ENCODE measurements at regions not wholly inside any gene's neighbourhood (a gene's known extent, or its start where the extent isn't known, plus 50 kb on each side); places are given as distances from the start of the nearest gene placed in this dataset.

- intact Hi-C loops (cut with micrococcal nuclease): no loop called here
- Mint-ChIP-seq H3K27me3 (no peaks in the 10 kb centered on the region), H3K4me3 (no peak overlapping the region), H3K4me1 (no peaks in the 10 kb centered on the region), H3K27ac (no peak overlapping the region), H3K36me3 (ENCODE audit: low read depth) (no peaks in the 10 kb centered on the region), H3K9me3 (peaks cover 4% of the 10 kb centered on the region)
- CTCF ChIA-PET: no interaction called here
- ATAC-seq (ENCODE audit: low read depth): no peak
- POLR2A ChIA-PET: no interaction called here
- no peak for DNase-seq
- TF ChIP-seq, protein P1, sequence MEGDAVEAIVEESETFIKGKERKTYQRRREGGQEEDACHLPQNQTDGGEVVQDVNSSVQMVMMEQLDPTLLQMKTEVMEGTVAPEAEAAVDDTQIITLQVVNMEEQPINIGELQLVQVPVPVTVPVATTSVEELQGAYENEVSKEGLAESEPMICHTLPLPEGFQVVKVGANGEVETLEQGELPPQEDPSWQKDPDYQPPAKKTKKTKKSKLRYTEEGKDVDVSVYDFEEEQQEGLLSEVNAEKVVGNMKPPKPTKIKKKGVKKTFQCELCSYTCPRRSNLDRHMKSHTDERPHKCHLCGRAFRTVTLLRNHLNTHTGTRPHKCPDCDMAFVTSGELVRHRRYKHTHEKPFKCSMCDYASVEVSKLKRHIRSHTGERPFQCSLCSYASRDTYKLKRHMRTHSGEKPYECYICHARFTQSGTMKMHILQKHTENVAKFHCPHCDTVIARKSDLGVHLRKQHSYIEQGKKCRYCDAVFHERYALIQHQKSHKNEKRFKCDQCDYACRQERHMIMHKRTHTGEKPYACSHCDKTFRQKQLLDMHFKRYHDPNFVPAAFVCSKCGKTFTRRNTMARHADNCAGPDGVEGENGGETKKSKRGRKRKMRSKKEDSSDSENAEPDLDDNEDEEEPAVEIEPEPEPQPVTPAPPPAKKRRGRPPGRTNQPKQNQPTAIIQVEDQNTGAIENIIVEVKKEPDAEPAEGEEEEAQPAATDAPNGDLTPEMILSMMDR (IDR thresholded peaks at IDR 0.05): no peak
These were observed 500.2 kb upstream of the ADAMTS16 start for GRCh38 chr5:4639946-4640345.

DNA sequence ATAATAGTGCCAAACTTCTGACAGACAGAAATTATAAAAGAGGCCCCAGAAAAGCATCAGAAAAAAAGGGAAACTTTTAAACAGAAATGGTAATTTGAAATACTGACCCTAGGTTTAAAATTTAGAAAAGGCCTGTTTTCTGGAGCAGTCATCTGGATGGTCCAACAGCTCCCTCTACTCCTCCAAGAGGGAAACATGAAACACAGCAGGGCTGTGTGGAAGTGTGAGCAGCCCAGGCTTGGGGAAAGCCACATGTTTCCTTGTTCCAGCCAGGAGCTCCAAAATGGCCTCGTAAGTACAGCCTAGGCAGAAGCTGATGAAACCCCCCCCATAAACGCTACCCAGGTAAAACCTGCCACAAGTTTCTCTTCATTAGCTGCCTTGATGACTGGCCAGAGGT, 499.3 kb upstream of the ADAMTS16 start:
- Mint-ChIP-seq H3K27ac (no peak overlapping the region), H3K36me3 (ENCODE audit: low read depth) (no peaks in the 10 kb centered on the region), H3K4me1 (no peaks in the 10 kb centered on the region), H3K9me3 (peaks cover 4% of the 10 kb centered on the region), H3K27me3 (no peaks in the 10 kb centered on the region), H3K4me3 (no peak overlapping the region)
- POLR2A ChIA-PET: no interaction called here
- no peak for ATAC-seq (ENCODE audit: low read depth)
- CTCF ChIA-PET: no interaction called here
- TF ChIP-seq, protein P1 (IDR thresholded peaks at IDR 0.05): no peak
- intact Hi-C loops (cut with micrococcal nuclease): no loop called here
- DNase-seq: no peak

GRCh38 chr5:4642525-4642924, 497.6 kb upstream of the ADAMTS16 start:
- ATAC-seq (ENCODE audit: low read depth) (no peak), DNase-seq (no peak)
- ChIA-PET CTCF (no interaction called here), POLR2A (no interaction called here)
- peaks cover 4% of the 10 kb centered on the region for H3K9me3 Mint-ChIP-seq
- no peaks in the 10 kb centered on the region for H3K4me1 Mint-ChIP-seq
- intact Hi-C loops (cut with micrococcal nuclease): no loop called here
- H3K36me3 Mint-ChIP-seq (ENCODE audit: low read depth): no peaks in the 10 kb centered on the region
- TF ChIP-seq, protein P1 (IDR thresholded peaks at IDR 0.05): no peak
- H3K27me3 Mint-ChIP-seq: no peaks in the 10 kb centered on the region
- no peak overlapping the region for H3K4me3 Mint-ChIP-seq
- H3K27ac Mint-ChIP-seq: no peak overlapping the region

- TF ChIP-seq, protein P1 (IDR thresholded peaks at IDR 0.05): no peak
- ChIA-PET CTCF (no interaction called here), POLR2A (no interaction called here)
- Mint-ChIP-seq H3K4me3 (no peak overlapping the region), H3K4me1 (no peaks in the 10 kb centered on the region), H3K9me3 (peaks cover 4% of the 10 kb centered on the region), H3K27me3 (no peaks in the 10 kb centered on the region), H3K36me3 (ENCODE audit: low read depth) (no peaks in the 10 kb centered on the region), H3K27ac (no peak overlapping the region)
- ATAC-seq (ENCODE audit: low read depth) (no peak), DNase-seq (no peak)
- intact Hi-C loops (cut with micrococcal nuclease): no loop called here
These were observed 496.9 kb upstream of the ADAMTS16 start for GRCh38 chr5:4643190-4643589.

DNA sequence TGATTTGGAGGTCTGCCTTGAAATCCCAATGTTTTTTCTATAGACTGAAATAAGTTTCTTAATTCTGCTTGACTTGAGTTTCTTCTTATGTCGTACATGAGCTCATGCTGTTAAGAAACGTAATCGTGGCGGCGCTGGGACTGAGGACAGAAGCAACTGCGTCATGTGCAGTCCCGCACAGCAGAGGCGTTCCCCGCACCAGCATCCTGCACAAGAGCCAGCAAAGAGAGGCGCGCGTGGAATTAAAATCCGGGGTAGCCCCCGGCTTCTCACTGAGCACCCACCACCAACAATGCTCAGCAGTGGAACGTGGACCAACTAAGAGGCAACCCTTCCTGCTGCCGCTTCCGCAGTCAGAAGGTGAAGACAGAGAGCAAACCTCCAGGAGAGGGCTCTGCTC, 496.2 kb upstream of the ADAMTS16 start:
- ATAC-seq (ENCODE audit: low read depth) (no peak), DNase-seq (no peak)
- peaks cover 4% of the 10 kb centered on the region for H3K9me3 Mint-ChIP-seq
- no peaks in the 10 kb centered on the region for H3K36me3 Mint-ChIP-seq (ENCODE audit: low read depth)
- H3K4me3 Mint-ChIP-seq: no peak overlapping the region
- intact Hi-C loops (cut with micrococcal nuclease): no loop called here
- POLR2A ChIA-PET: no interaction called here
- no peaks in the 10 kb centered on the region for H3K4me1 Mint-ChIP-seq
- no peak overlapping the region for H3K27ac Mint-ChIP-seq
- no peaks in the 10 kb centered on the region for H3K27me3 Mint-ChIP-seq
- TF ChIP-seq, protein P1 (IDR thresholded peaks at IDR 0.05): no peak
- CTCF ChIA-PET: no interaction called here

All from activated B cell treated with CpG ODN at 0.5 μM for 24 hours (primary cell).